OCI-LY3 (cell line): ENCODE measurements at regions not wholly inside any gene's neighbourhood (a gene's known extent, or its start where the extent isn't known, plus 50 kb on each side); places are given as distances from the start of the nearest gene placed in this dataset.
"Not testable (repeated sequence)": the region's sequence is repeated elsewhere in the genome, so short reads cannot be mapped to it uniquely, and the experiment has no call there.

Source experiments
- H2AFZ ChIP-seq: fragments of 200-600, 300-600 bp; shearing (Covaris generic); 2 replicates; pipeline ENCODE4 v1.6.0; 2014; ENCODE audit warnings: antibody characterized with exemption, low read depth, low read length
- H3K27ac ChIP-seq: fragments of 200-600, 300-600 bp; sonication (generic); 2 replicates; pipeline ENCODE4 v1.5.1; 2014; ENCODE audit warnings: mild to moderate bottlenecking, low read length, moderate library complexity, mixed read lengths
- H3K27me3 ChIP-seq: fragments of 200-600, 300-600 bp; sonication (generic); 2 replicates; pipeline ENCODE4 v1.6.1; 2014; ENCODE audit warnings: low read depth, low read length, mixed read lengths
- H3K36me3 ChIP-seq: fragments of 200-600, 300-600 bp; sonication (generic); replicated peaks from 2 replicates; pipeline ENCODE3; 2014; ENCODE audit warnings: low read depth, low read length, mixed read lengths
- H3K4me1 ChIP-seq: fragments of 300-600, 200-600 bp; sonication (generic); 2 replicates; pipeline ENCODE4 v1.6.1; 2014; ENCODE audit warnings: low read length, mixed read lengths
- H3K4me2 ChIP-seq: fragments of 200-600, 300-600 bp; sonication (generic); 2 replicates; pipeline ENCODE4 v1.6.1; 2014; ENCODE audit warnings: low read length, mixed read lengths
- H3K4me3 ChIP-seq: fragments of 300-600, 200-600 bp; sonication (generic); 2 replicates; pipeline ENCODE4 v1.5.1; 2014; ENCODE audit warnings: antibody characterized with exemption, mild to moderate bottlenecking, low read length, moderate library complexity
- H3K79me2 ChIP-seq: fragments of 300-600, 200-600 bp; shearing (Covaris generic); 2 replicates; pipeline ENCODE4 v1.6.1; 2014; ENCODE audit warnings: mild to moderate bottlenecking, low read length, mixed read lengths
- H3K9ac ChIP-seq: fragments of 300-600, 200-600 bp; shearing (Covaris generic); 2 replicates; pipeline ENCODE4 v1.6.0; 2014; ENCODE audit warnings: mild to moderate bottlenecking, low read length, moderate library complexity
- H3K9me3 ChIP-seq: fragments of 200-600, 300-600 bp; shearing (Covaris generic); 2 replicates; pipeline ENCODE4 v1.6.1; 2014; ENCODE audit warnings: low read length, mixed read lengths; ENCODE audit not compliant: insufficient read depth
- H4K20me1 ChIP-seq: fragments of 200-600, 300-600 bp; sonication (generic); 2 replicates; pipeline ENCODE4 v1.6.1; 2016; ENCODE audit warnings: low read length, mixed read lengths; ENCODE audit not compliant: insufficient read depth
- CTCF ChIP-seq: fragments of 200-600, 300-600 bp; sonication (generic); IDR thresholded peaks from 2 replicates; pipeline ENCODE4 v1.5.1; 2014; ENCODE audit warnings: antibody characterized with exemption, low read length, low read depth
- EZH2phosphoT487 ChIP-seq: fragments of 200-600 bp; shearing (Covaris generic); IDR thresholded peaks from 2 replicates; pipeline ENCODE4 v1.6.1; 2018; ENCODE audit warnings: antibody characterized with exemption, mixed run types, low read depth

GRCh38 chr17:68107373-68107772 is 71.8 kb downstream of the KPNA2 start:
- no peaks in the 10 kb centered on the region for H3K79me2 ChIP-seq
- H3K4me1 ChIP-seq = no peaks in the 10 kb centered on the region
- TF ChIP-seq EZH2phosphoT487 = no peak
- no peak for TF ChIP-seq CTCF

GRCh38 chr17:68108313-68109000 is 72.9 kb downstream of the KPNA2 start:
- no peaks in the 10 kb centered on the region for H3K36me3 ChIP-seq
- H3K4me2 ChIP-seq = no peak overlapping the region
- H3K9me3 ChIP-seq = no peaks in the 10 kb centered on the region
- H4K20me1 ChIP-seq = no peaks in the 10 kb centered on the region
- no peaks in the 10 kb centered on the region for H3K27me3 ChIP-seq
- H3K9ac ChIP-seq = no peak overlapping the region
- TF ChIP-seq EZH2phosphoT487 (no peak), CTCF (no peak)
- no peak overlapping the region for H3K27ac ChIP-seq
- no peaks in the 10 kb centered on the region for H3K79me2 ChIP-seq
- H3K4me1 ChIP-seq = no peaks in the 10 kb centered on the region
- H3K4me3 ChIP-seq = no peak overlapping the region
- H2AFZ ChIP-seq = no peak overlapping the region

More at GRCh38 chr17:68107373-68107772, 71.8 kb downstream of the KPNA2 start:
- Histone ChIP-seq H3K9me3 (no peaks in the 10 kb centered on the region), H3K27me3 (no peaks in the 10 kb centered on the region), H3K4me2 (no peak overlapping the region), H3K36me3 (no peaks in the 10 kb centered on the region), H3K27ac (no peak overlapping the region), H3K9ac (no peak overlapping the region), H3K4me3 (no peak overlapping the region), H2AFZ (no peak overlapping the region), H4K20me1 (no peaks in the 10 kb centered on the region)

GRCh38 chr17:68109404-68109803 is 73.9 kb downstream of the KPNA2 start:
- not testable (repeated sequence) for H3K79me2 ChIP-seq, H2AFZ ChIP-seq, H3K9ac ChIP-seq, H4K20me1 ChIP-seq, H3K27ac ChIP-seq, H3K36me3 ChIP-seq, H3K27me3 ChIP-seq, H3K9me3 ChIP-seq, H3K4me3 ChIP-seq, H3K4me1 ChIP-seq, H3K4me2 ChIP-seq

- H3K4me2 ChIP-seq, H3K79me2 ChIP-seq, H2AFZ ChIP-seq, H3K4me1 ChIP-seq, H3K4me3 ChIP-seq, H3K9ac ChIP-seq, H3K27me3 ChIP-seq, H4K20me1 ChIP-seq, H3K27ac ChIP-seq, H3K9me3 ChIP-seq, H3K36me3 ChIP-seq: not testable (repeated sequence)
Measured at GRCh38 chr17:68116211-68116610, 80.7 kb downstream of the KPNA2 start.

DNA sequence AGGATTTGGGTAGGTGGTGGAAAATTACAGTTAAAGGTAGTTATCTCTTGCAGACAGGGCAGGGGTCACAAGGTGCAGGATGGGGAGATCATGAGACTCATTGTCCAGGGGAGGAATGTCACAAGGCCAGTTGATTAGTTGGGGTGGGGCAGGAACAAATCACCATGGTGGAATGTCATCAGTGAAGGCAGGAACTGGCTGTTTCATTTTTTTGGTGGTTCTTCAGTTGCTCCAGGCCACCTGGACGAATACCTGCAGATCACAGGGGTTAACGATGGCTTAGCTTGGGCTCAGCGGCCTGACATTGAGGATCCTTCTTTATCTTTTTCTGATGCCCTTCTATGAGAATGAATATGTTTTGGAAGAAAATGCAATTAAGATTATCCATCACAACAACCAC is 87.1 kb downstream of the KPNA2 start:
- Histone ChIP-seq H3K4me3 (no peak overlapping the region), H3K27me3 (no peaks in the 10 kb centered on the region), H3K4me1 (no peaks in the 10 kb centered on the region), H3K27ac (no peak overlapping the region), H3K9ac (no peak overlapping the region), H3K9me3 (peaks cover 4% of the 10 kb centered on the region; the same call in 1 of the 2 replicates), H3K4me2 (no peak overlapping the region), H3K79me2 (no peaks in the 10 kb centered on the region), H3K36me3 (no peaks in the 10 kb centered on the region), H2AFZ (no peak overlapping the region), H4K20me1 (no peaks in the 10 kb centered on the region)
- TF ChIP-seq CTCF = no peak
- no peak for TF ChIP-seq EZH2phosphoT487
